Type B pancreatic cell (in vitro differentiated cells): ENCODE measurements at regions not wholly inside any gene's neighbourhood (a gene's known extent, or its start where the extent isn't known, plus 50 kb on each side); places are given as distances from the start of the nearest gene placed in this dataset.

Experiments used
- DNase-seq: peaks from one replicate; pipeline ENCODE4 v3.0.0; 2021; ENCODE audit warnings: mixed read lengths; ENCODE audit not compliant: unreplicated experiment; ENCODE audit errors: extremely low spot score
- H3K27ac Mint-ChIP-seq: 2 replicates; pipeline ENCODE4 v1.8.0; 2021; ENCODE audit warnings: mild to moderate bottlenecking, mixed read lengths
- H3K27me3 Mint-ChIP-seq: 2 replicates; pipeline ENCODE4 v1.8.0; 2021; ENCODE audit warnings: mixed read lengths
- H3K36me3 Mint-ChIP-seq: 2 replicates; pipeline ENCODE4 v1.8.0; 2021; ENCODE audit warnings: mixed read lengths
- H3K4me1 Mint-ChIP-seq: one replicate; pipeline ENCODE4 v1.8.0; 2021; ENCODE audit warnings: mixed read lengths; ENCODE audit not compliant: unreplicated experiment
- H3K4me3 Mint-ChIP-seq: 2 replicates; pipeline ENCODE4 v1.8.0; 2021; ENCODE audit warnings: mild to moderate bottlenecking, mixed read lengths
- H3K9me3 Mint-ChIP-seq: 2 replicates; pipeline ENCODE4 v1.8.0; 2021; ENCODE audit warnings: mixed read lengths
- TF ChIP-seq, protein P1 (sequence below): fragments of 200-600 bp; sonication (generic); conservative IDR thresholded peaks from 2 replicates; pipeline ENCODE4 v1.5.0; 2021; ENCODE audit warnings: antibody characterized with exemption, mild to moderate bottlenecking

- no peaks in the 10 kb centered on the region for H3K27me3 Mint-ChIP-seq
- H3K9me3 Mint-ChIP-seq = no peaks in the 10 kb centered on the region
- TF ChIP-seq, protein P1, sequence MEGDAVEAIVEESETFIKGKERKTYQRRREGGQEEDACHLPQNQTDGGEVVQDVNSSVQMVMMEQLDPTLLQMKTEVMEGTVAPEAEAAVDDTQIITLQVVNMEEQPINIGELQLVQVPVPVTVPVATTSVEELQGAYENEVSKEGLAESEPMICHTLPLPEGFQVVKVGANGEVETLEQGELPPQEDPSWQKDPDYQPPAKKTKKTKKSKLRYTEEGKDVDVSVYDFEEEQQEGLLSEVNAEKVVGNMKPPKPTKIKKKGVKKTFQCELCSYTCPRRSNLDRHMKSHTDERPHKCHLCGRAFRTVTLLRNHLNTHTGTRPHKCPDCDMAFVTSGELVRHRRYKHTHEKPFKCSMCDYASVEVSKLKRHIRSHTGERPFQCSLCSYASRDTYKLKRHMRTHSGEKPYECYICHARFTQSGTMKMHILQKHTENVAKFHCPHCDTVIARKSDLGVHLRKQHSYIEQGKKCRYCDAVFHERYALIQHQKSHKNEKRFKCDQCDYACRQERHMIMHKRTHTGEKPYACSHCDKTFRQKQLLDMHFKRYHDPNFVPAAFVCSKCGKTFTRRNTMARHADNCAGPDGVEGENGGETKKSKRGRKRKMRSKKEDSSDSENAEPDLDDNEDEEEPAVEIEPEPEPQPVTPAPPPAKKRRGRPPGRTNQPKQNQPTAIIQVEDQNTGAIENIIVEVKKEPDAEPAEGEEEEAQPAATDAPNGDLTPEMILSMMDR = no peak
- no peaks in the 10 kb centered on the region for H3K4me1 Mint-ChIP-seq
- no peak for DNase-seq
- no peak overlapping the region for H3K27ac Mint-ChIP-seq
- H3K4me3 Mint-ChIP-seq = no peak overlapping the region
- H3K36me3 Mint-ChIP-seq = no peaks in the 10 kb centered on the region
Measured at GRCh38 chr6:85975957-85976356, 333.3 kb upstream of the SYNCRIP start.

- TF ChIP-seq, protein P1 = no peak
- Mint-ChIP-seq H3K4me1 (no peaks in the 10 kb centered on the region), H3K9me3 (no peaks in the 10 kb centered on the region), H3K4me3 (no peak overlapping the region), H3K36me3 (no peaks in the 10 kb centered on the region), H3K27me3 (no peaks in the 10 kb centered on the region), H3K27ac (no peak overlapping the region)
- DNase-seq = no peak
Measured at GRCh38 chr6:85971238-85971637, 328.6 kb upstream of the SYNCRIP start.

- TF ChIP-seq, protein P1 = no peak
- no peak for DNase-seq
- no peaks in the 10 kb centered on the region for H3K9me3 Mint-ChIP-seq
- no peak overlapping the region for H3K4me3 Mint-ChIP-seq
- H3K27me3 Mint-ChIP-seq = no peaks in the 10 kb centered on the region
- no peaks in the 10 kb centered on the region for H3K36me3 Mint-ChIP-seq
- H3K27ac Mint-ChIP-seq = no peak overlapping the region
- H3K4me1 Mint-ChIP-seq = no peaks in the 10 kb centered on the region
Measured at GRCh38 chr6:85966828-85967227, 324.1 kb upstream of the SYNCRIP start.

GRCh38 chr6:85961746-85962145 lies 319.1 kb upstream of the SYNCRIP start:
- no peak for DNase-seq
- Mint-ChIP-seq H3K27ac (no peak overlapping the region), H3K9me3 (no peaks in the 10 kb centered on the region), H3K27me3 (no peaks in the 10 kb centered on the region), H3K4me3 (no peak overlapping the region), H3K4me1 (peaks cover 4% of the 10 kb centered on the region), H3K36me3 (no peaks in the 10 kb centered on the region)
- TF ChIP-seq, protein P1 = no peak

DNA sequence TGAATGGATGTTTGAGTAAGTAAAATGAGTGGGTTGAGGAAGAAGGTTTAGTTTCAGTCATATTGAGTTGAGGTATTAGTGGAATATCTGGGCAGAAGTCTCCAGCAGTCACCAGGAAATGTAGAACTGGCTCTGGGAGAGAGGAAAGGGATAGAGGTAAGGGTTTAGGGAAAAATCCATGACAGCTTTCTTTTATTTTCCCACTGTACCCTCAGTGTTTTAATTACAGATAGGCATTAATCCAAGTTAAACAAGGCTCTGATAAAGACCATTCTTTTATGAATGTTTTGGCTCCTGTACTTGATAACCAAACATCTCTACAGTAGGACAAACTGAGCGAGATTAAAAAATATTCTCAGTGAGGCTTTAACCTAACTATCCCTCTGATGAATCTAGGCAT lies 318.4 kb upstream of the SYNCRIP start:
- no peaks in the 10 kb centered on the region for H3K9me3 Mint-ChIP-seq
- DNase-seq = no peak
- H3K4me1 Mint-ChIP-seq = peaks cover 4% of the 10 kb centered on the region
- no peak overlapping the region for H3K27ac Mint-ChIP-seq
- H3K27me3 Mint-ChIP-seq = no peaks in the 10 kb centered on the region
- H3K4me3 Mint-ChIP-seq = no peak overlapping the region
- TF ChIP-seq, protein P1 = no peak
- no peaks in the 10 kb centered on the region for H3K36me3 Mint-ChIP-seq

DNA sequence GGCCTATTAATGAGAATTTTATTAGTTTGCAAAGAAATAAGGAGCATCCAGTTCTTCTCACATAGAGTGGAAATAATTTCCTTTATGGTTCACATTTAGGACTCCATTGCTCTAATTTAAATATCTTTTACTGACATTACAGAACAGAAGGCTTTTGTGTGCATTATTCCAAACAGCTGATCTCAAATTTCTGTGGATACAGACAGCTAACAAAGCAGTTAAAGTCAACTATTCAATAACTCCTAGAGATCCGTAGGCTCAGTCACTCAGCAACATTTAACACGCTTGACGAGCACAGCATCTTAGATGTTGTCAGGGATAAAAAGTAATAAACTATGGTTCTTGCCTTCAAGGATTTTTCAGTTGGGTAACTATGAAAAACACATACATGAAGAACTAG lies 305.8 kb upstream of the SYNCRIP start:
- TF ChIP-seq, protein P1 = no peak
- no peaks in the 10 kb centered on the region for H3K4me1 Mint-ChIP-seq
- no peaks in the 10 kb centered on the region for H3K27me3 Mint-ChIP-seq
- no peak overlapping the region for H3K27ac Mint-ChIP-seq
- no peaks in the 10 kb centered on the region for H3K36me3 Mint-ChIP-seq
- DNase-seq = no peak
- H3K4me3 Mint-ChIP-seq = no peak overlapping the region
- no peaks in the 10 kb centered on the region for H3K9me3 Mint-ChIP-seq
